Stimulated activated effector memory CD8-positive, alpha-beta T cell treated with anti-CD3 and anti-CD28 coated beads, Interleukin-12 subunit alpha, Interleukin-12 subunit beta, amount 100 ng/mL, for 72 hours (primary cell): ENCODE measurements at regions not wholly inside any gene's neighbourhood (a gene's known extent, or its start where the extent isn't known, plus 50 kb on each side); places are given as distances from the start of the nearest gene placed in this dataset.

Source experiments
- ATAC-seq: fragments of 150-1000 bp; cut with Tn5 transposase; 2 replicates; pipeline ENCODE4 v1.10.0; 2021
- DNase-seq, 2 donors: peaks; one replicate each; pipeline ENCODE4 v3.0.0; 2021 to 2022; ENCODE audit warnings: low spot score in 2 of 2
- H3K27ac Mint-ChIP-seq: one replicate; pipeline ENCODE4 v1.8.0; 2022; ENCODE audit warnings: mild to moderate bottlenecking, mixed read lengths
- H3K36me3 Mint-ChIP-seq: one replicate; pipeline ENCODE4 v1.8.0; 2022; ENCODE audit warnings: mild to moderate bottlenecking, mixed read lengths
- H3K4me1 Mint-ChIP-seq: one replicate; pipeline ENCODE4 v1.8.0; 2022; ENCODE audit warnings: mixed read lengths
- H3K4me3 Mint-ChIP-seq: one replicate; pipeline ENCODE4 v1.8.0; 2022; ENCODE audit warnings: mild to moderate bottlenecking, mixed read lengths
- H3K9me3 Mint-ChIP-seq: one replicate; pipeline ENCODE4 v1.8.0; 2022; ENCODE audit warnings: mixed read lengths

GRCh38 chr18:51575171-51575570, 377.7 kb upstream of the MEX3C start:
- no peak overlapping the region for H3K27ac Mint-ChIP-seq
- no peaks in the 10 kb centered on the region for H3K4me1 Mint-ChIP-seq
- DNase-seq (no peak), ATAC-seq (no peak)
- H3K4me3 Mint-ChIP-seq = no peak overlapping the region
- no peaks in the 10 kb centered on the region for H3K36me3 Mint-ChIP-seq
- peaks cover 7% of the 10 kb centered on the region for H3K9me3 Mint-ChIP-seq

GRCh38 chr18:51578406-51578980, 381.0 kb upstream of the MEX3C start:
- Mint-ChIP-seq H3K4me3 (no peak overlapping the region), H3K9me3 (peaks cover 7% of the 10 kb centered on the region)
- no peak for DNase-seq

GRCh38 chr18:51580580-51580979, 383.1 kb upstream of the MEX3C start:
- ATAC-seq (no peak), DNase-seq (no peak)
- H3K36me3 Mint-ChIP-seq = no peaks in the 10 kb centered on the region
- H3K4me3 Mint-ChIP-seq = no peak overlapping the region
- H3K27ac Mint-ChIP-seq = no peak overlapping the region
- H3K4me1 Mint-ChIP-seq = no peaks in the 10 kb centered on the region
- peaks cover 4% of the 10 kb centered on the region for H3K9me3 Mint-ChIP-seq

More at GRCh38 chr18:51578406-51578980, 381.0 kb upstream of the MEX3C start:
- H3K27ac Mint-ChIP-seq = no peak overlapping the region
- ATAC-seq = peak; percentile 24
- H3K4me1 Mint-ChIP-seq = no peaks in the 10 kb centered on the region
- H3K36me3 Mint-ChIP-seq = no peaks in the 10 kb centered on the region

GRCh38 chr18:51582551-51582950, 385.1 kb upstream of the MEX3C start:
- no peak for ATAC-seq
- no peak overlapping the region for H3K4me3 Mint-ChIP-seq
- peaks cover 4% of the 10 kb centered on the region for H3K9me3 Mint-ChIP-seq
- no peak overlapping the region for H3K27ac Mint-ChIP-seq
- DNase-seq = no peak
- H3K4me1 Mint-ChIP-seq = no peaks in the 10 kb centered on the region
- no peaks in the 10 kb centered on the region for H3K36me3 Mint-ChIP-seq

GRCh38 chr18:51588616-51589015, 391.1 kb upstream of the MEX3C start:
- no peak for ATAC-seq
- Mint-ChIP-seq H3K4me3 (no peak overlapping the region), H3K36me3 (no peaks in the 10 kb centered on the region)

GRCh38 chr18:51593931-51594330, 396.4 kb upstream of the MEX3C start:
- Mint-ChIP-seq H3K4me1 (no peaks in the 10 kb centered on the region), H3K4me3 (no peak overlapping the region), H3K27ac (no peak overlapping the region), H3K9me3 (peaks cover 3% of the 10 kb centered on the region), H3K36me3 (no peaks in the 10 kb centered on the region)
- ATAC-seq (no peak), DNase-seq (no peak)

More at GRCh38 chr18:51588616-51589015, 391.1 kb upstream of the MEX3C start:
- H3K9me3 Mint-ChIP-seq = peaks cover 4% of the 10 kb centered on the region
- H3K27ac Mint-ChIP-seq = no peak overlapping the region
- no peak for DNase-seq
- no peaks in the 10 kb centered on the region for H3K4me1 Mint-ChIP-seq

GRCh38 chr18:51603111-51603510, 405.6 kb upstream of the MEX3C start:
- H3K9me3 Mint-ChIP-seq = no peaks in the 10 kb centered on the region
- no peaks in the 10 kb centered on the region for H3K36me3 Mint-ChIP-seq
- no peak overlapping the region for H3K4me3 Mint-ChIP-seq
- ATAC-seq (no peak), DNase-seq (no peak)
- no peak overlapping the region for H3K27ac Mint-ChIP-seq
- no peaks in the 10 kb centered on the region for H3K4me1 Mint-ChIP-seq

- Mint-ChIP-seq H3K4me1 (no peaks in the 10 kb centered on the region), H3K36me3 (no peaks in the 10 kb centered on the region), H3K27ac (no peak overlapping the region), H3K9me3 (no peaks in the 10 kb centered on the region), H3K4me3 (no peak overlapping the region)
- no peak for DNase-seq
- no peak for ATAC-seq
Measured at GRCh38 chr18:51603551-51603950, 406.1 kb upstream of the MEX3C start.

DNA sequence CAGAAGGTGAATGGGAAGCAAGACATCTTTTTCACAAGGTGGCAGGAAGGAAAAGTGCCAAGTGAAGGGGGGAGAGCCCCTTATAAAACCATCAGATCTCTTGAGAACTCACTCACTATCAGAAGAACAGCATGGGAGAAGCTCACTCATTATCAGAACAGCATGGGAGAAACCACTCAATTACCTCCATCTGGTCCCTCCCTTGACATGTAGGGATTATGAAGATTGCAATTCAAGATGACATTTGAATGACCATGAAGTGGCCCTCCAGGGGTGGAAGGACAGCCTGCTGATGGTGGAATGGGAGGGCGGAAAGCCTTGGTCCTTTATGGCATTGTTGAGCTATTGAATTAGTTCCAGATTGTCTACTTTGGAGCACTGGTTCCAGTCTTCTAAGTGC, 413.0 kb upstream of the MEX3C start:
- no peak overlapping the region for H3K4me3 Mint-ChIP-seq
- ATAC-seq (no peak), DNase-seq (no peak)
- H3K9me3 Mint-ChIP-seq = no peaks in the 10 kb centered on the region
- no peaks in the 10 kb centered on the region for H3K36me3 Mint-ChIP-seq
- no peaks in the 10 kb centered on the region for H3K4me1 Mint-ChIP-seq
- no peak overlapping the region for H3K27ac Mint-ChIP-seq

DNA sequence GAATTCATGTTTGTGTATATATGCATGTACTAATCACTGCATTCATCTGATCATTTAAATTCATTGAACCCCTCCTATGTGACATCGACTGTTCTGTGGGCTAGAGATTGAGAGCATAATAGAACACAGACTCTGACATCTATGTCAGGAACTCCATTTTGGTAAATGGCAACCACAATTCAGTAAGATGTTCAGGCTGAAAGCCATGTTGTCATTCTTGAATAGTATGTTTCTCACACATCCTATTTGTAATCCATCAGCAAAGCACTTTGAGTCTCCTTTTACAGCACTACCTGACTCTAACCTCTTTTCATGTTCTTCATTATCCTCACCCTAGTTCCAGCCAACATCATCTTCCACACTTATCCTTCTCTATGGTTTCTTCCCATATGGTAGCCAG, 413.8 kb upstream of the MEX3C start:
- Mint-ChIP-seq H3K4me1 (no peaks in the 10 kb centered on the region), H3K36me3 (no peaks in the 10 kb centered on the region), H3K27ac (no peak overlapping the region), H3K4me3 (no peak overlapping the region), H3K9me3 (no peaks in the 10 kb centered on the region)
- DNase-seq (no peak), ATAC-seq (no peak)

- no peak for DNase-seq
- Mint-ChIP-seq H3K4me1 (no peaks in the 10 kb centered on the region), H3K36me3 (no peaks in the 10 kb centered on the region), H3K27ac (no peak overlapping the region), H3K9me3 (no peaks in the 10 kb centered on the region), H3K4me3 (no peak overlapping the region)
- no peak for ATAC-seq
Measured at GRCh38 chr18:51614033-51614432, 416.6 kb upstream of the MEX3C start.

GRCh38 chr18:51614967-51615571, 417.6 kb upstream of the MEX3C start:
- ATAC-seq (no peak), DNase-seq (no peak)
- Mint-ChIP-seq H3K4me1 (no peaks in the 10 kb centered on the region), H3K36me3 (no peaks in the 10 kb centered on the region), H3K27ac (no peak overlapping the region), H3K9me3 (no peaks in the 10 kb centered on the region), H3K4me3 (no peak overlapping the region)

DNA sequence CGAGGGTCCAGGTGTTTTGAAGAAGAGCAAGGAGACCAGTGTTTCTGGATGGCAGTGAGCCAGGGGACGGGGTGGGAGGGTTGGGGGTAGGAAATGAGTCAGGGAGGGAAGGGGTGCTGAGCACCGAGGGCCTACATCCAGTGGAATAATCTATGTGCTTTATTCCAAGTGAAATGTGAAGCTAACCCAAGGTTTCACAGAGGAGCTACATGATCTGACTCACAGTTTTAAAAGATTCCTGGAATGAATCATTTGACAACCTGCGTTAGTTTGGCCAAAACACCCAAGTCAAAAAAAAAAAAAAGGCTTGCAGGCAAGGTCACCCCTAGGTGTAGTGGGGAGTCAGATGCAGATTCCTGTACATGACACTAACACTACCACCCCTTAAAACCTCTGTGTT, 419.7 kb upstream of the MEX3C start:
- no peak for ATAC-seq
- H3K4me1 Mint-ChIP-seq = no peaks in the 10 kb centered on the region

DNA sequence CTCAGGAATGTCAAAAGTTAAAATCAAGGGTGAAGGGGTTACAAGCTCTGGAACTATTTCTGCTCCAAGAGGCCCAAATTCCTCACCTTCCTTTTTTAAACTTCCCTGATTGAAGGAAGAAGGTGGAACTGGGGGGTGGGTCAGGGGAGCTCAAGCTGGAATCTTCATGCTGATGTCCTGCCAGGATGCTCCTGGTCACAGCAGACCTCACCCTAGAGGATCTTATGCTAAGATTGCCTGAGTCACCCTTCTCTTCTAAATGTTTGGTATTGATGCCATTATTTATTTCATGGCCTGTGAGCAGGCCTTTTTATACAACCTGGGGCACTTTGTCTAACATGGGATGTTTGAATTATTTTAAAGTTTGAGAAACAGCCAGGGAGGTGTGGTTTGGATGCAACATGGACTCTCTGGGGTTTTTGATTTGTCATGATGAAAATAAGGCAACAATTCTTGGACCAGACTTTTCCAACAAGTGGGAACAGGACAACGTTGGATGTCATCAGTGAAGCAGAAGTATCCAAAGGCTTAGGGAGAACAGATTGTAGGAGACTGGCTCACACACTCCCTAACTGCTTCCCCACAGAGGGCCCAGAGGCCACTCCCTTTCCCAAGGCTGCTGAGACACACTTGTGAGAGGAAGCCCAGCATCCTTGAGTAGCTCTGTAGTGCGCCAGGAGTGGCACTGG, 420.2 kb upstream of the MEX3C start:
- ATAC-seq = no peak
- no peak for DNase-seq
- Mint-ChIP-seq H3K4me3 (no peak overlapping the region), H3K9me3 (no peaks in the 10 kb centered on the region), H3K4me1 (no peaks in the 10 kb centered on the region), H3K27ac (no peak overlapping the region), H3K36me3 (no peaks in the 10 kb centered on the region)

More for the DNA sequence above, 419.7 kb upstream of the MEX3C start:
- Mint-ChIP-seq H3K9me3 (no peaks in the 10 kb centered on the region), H3K4me3 (no peak overlapping the region), H3K36me3 (no peaks in the 10 kb centered on the region), H3K27ac (no peak overlapping the region)
- DNase-seq = no peak

GRCh38 chr18:51619283-51619682, 421.8 kb upstream of the MEX3C start:
- Mint-ChIP-seq H3K9me3 (no peaks in the 10 kb centered on the region), H3K27ac (no peak overlapping the region), H3K4me1 (no peaks in the 10 kb centered on the region), H3K4me3 (no peak overlapping the region), H3K36me3 (no peaks in the 10 kb centered on the region)
- no peak for DNase-seq
- ATAC-seq = peak; percentile 14
